ENCODE measurements at regions not wholly inside any gene's neighbourhood (a gene's known extent, or its start where the extent isn't known, plus 50 kb on each side); places are given as distances from the start of the nearest gene placed in this dataset.

DNA sequence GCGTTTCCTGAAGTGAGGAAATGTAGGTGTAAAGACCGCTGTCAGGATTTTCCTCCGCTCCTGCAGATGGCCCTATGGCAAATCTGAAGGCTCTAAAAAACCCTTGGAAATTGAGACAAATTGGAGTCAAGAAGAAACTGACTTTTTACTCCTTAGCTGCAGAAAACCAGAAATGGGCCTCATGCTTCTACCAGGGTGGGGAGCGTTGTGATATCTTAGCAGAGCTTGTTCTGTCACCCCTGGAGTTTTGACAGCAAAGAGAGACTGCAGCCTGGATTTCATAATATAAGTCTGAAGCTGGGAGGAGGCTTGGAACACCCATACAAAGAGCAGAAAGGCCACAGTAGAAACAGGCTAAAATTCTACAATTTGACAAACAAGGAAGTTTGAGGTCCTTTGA, 283.0 kb upstream of the PLSCR5 start:
- DNase-seq (no peak), FAIRE-seq (no peak), ATAC-seq (no peak)
- TF ChIP-seq, protein P1, sequence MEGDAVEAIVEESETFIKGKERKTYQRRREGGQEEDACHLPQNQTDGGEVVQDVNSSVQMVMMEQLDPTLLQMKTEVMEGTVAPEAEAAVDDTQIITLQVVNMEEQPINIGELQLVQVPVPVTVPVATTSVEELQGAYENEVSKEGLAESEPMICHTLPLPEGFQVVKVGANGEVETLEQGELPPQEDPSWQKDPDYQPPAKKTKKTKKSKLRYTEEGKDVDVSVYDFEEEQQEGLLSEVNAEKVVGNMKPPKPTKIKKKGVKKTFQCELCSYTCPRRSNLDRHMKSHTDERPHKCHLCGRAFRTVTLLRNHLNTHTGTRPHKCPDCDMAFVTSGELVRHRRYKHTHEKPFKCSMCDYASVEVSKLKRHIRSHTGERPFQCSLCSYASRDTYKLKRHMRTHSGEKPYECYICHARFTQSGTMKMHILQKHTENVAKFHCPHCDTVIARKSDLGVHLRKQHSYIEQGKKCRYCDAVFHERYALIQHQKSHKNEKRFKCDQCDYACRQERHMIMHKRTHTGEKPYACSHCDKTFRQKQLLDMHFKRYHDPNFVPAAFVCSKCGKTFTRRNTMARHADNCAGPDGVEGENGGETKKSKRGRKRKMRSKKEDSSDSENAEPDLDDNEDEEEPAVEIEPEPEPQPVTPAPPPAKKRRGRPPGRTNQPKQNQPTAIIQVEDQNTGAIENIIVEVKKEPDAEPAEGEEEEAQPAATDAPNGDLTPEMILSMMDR (IDR thresholded peaks at IDR 0.05) = no peak
- intact Hi-C loops (cut with DNase I) = no loop called here
- H3K4me1 ChIP-seq = no peaks in the 10 kb centered on the region
- 92 to 94% methylated on average over 4 of the region's 4 CpGs for WGBS, 2 donors
- H3K27me3 ChIP-seq = no peaks in the 10 kb centered on the region
- H3K36me3 ChIP-seq = no peaks in the 10 kb centered on the region
- H3K4me3 ChIP-seq = no peak overlapping the region
- no peaks in the 10 kb centered on the region for H3K9me3 ChIP-seq
- no peak overlapping the region for H3K27ac ChIP-seq

DNA sequence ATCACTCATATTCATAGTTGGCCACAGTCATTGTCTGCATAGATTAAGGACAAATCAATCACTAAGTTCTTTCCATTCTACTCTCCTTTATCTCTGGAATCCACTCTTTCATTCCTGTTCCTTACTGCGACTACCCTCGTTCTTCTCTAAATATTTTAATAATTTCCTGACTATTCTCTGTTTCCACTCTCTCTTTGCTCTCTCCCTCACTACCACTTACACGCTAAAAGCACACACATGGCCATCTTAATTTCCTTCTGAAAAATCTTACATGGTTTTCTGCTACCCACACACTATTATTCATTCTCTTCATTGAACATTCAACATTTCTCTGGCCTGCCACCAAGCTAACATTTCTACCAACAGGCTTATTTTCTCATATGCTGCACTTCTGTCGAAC, 279.6 kb upstream of the PLSCR5 start:
- 48 to 59% methylated on average over 4 of the region's 4 CpGs for WGBS, 2 donors

DNA sequence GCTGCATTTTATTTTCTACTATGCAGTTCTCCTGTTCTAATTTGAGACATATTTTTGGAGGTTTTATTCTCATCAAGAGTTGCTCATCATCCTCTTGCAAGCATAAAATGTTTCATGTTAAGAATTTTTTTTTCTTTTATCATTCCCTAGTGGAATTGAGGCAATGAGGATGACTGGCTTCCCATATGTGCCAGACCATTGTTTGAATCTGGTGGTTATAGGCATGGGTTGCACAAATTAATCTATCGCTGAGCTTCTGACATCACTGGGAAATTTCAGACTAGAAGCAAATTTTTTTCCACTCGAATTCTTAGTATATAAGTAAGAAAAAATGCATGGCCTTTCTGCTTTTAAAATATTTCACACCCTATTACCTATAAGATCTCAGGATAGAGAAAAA, 279.1 kb upstream of the PLSCR5 start:
- Histone ChIP-seq H3K27ac (no peak overlapping the region), H3K4me1 (no peaks in the 10 kb centered on the region), H3K27me3 (no peaks in the 10 kb centered on the region), H3K9me3 (no peaks in the 10 kb centered on the region), H3K4me3 (no peak overlapping the region), H3K36me3 (no peaks in the 10 kb centered on the region)
- TF ChIP-seq, protein P1 (IDR thresholded peaks at IDR 0.05) = no peak
- ATAC-seq (no peak), DNase-seq (no peak), FAIRE-seq (no peak)
- 76 to 81% methylated on average over 2 of the region's 2 CpGs for whole genome bisulfite sequencing, 2 donors
- intact Hi-C loops (cut with DNase I) = no loop called here

More for the DNA sequence above, 279.6 kb upstream of the PLSCR5 start:
- no peak for FAIRE-seq
- Histone ChIP-seq H3K27me3 (no peaks in the 10 kb centered on the region), H3K4me3 (no peak overlapping the region), H3K9me3 (no peaks in the 10 kb centered on the region), H3K4me1 (no peaks in the 10 kb centered on the region), H3K36me3 (no peaks in the 10 kb centered on the region), H3K27ac (no peak overlapping the region)
- ATAC-seq = no peak
- intact Hi-C loops (cut with DNase I) = no loop called here
- TF ChIP-seq, protein P1 (IDR thresholded peaks at IDR 0.05) = no peak
- DNase-seq = no peak

DNA sequence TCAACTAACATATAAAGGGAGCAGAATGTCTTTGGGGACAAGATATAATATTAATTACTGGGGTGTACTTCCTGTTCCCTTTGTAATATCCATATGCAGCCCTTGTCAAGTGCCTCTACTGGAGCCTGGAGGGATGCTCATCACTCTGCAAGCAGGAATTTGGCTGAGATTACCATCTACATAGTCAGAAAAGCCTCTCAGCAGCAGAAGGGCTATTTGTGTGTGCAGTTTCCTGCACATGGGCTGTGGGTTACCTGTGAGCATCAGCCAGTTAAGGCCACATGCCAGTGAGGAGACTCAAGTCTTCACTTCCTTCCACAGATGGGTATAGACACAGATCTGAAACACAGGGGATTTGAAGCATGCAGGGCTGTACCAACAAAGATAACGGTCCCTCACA, 278.1 kb upstream of the PLSCR5 start:
- Histone ChIP-seq H3K27ac (no peak overlapping the region), H3K36me3 (no peaks in the 10 kb centered on the region), H3K4me1 (no peaks in the 10 kb centered on the region), H3K9me3 (no peaks in the 10 kb centered on the region), H3K4me3 (no peak overlapping the region), H3K27me3 (no peaks in the 10 kb centered on the region)
- no peak for ATAC-seq
- no peak for DNase-seq
- FAIRE-seq = no peak
- TF ChIP-seq, protein P1 (IDR thresholded peaks at IDR 0.05) = no peak
- 51 to 75% methylated on average over 1 of the region's 1 CpG for WGBS, 2 donors
- intact Hi-C loops (cut with DNase I) = no loop called here

DNA sequence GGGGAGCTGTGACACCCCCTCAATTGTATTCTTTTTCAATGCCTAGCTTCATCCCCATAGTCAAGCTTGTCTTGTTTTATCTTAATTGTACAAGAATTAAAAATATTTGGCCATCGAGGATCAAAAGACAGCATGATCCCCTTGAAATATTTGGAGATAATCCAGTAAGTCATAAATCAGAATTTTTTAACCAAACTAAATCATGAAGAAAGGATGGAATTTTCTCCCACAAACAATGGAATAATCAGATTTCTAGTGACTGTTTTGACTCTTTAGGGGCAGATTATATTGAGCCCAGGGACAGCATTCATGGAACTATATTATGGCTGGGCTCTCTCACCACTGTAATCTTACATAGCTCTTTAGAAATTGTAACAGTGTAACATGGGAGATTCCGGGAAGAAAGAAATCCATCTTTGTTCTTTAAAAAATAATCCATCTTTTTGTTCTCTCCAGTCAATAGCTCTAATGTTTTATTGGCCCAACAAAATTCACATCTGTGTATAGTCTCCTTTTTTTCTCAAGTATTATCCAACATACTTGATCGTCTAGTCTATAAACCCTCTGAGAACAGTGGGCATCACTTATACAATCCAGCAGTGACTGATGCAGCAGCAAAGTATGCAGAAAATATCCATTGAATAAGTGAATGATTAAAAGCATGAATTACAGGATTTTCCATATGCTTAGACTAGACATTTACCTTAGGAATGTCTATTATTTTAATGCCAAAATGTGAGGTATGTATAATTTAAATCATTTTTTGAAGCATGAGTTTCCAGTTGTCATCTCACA, 277.0 kb upstream of the PLSCR5 start:
- Histone ChIP-seq H3K4me1 (no peaks in the 10 kb centered on the region), H3K9me3 (no peaks in the 10 kb centered on the region), H3K36me3 (no peaks in the 10 kb centered on the region), H3K27me3 (no peaks in the 10 kb centered on the region), H3K27ac (no peak overlapping the region), H3K4me3 (no peak overlapping the region)
- DNase-seq = no peak
- no peak for ATAC-seq
- intact Hi-C loops (cut with DNase I) = no loop called here
- no peak for FAIRE-seq
- TF ChIP-seq, protein P1 (IDR thresholded peaks at IDR 0.05) = no peak
- 51 to 52% methylated on average over 3 of the region's 3 CpGs for WGBS, 2 donors
